Activated CD4-positive, alpha-beta T cell treated with anti-CD3 and anti-CD28 coated beads for 48 hours (primary cell): ENCODE measurements at regions not wholly inside any gene's neighbourhood (a gene's known extent, or its start where the extent isn't known, plus 50 kb on each side); places are given as distances from the start of the nearest gene placed in this dataset.
"Not testable (repeated sequence)": the region's sequence is repeated elsewhere in the genome, so short reads cannot be mapped to it uniquely, and the experiment has no call there.

Experiments
- DNase-seq: peaks from one replicate; pipeline ENCODE4 v3.0.0-alpha.2; 2020

- DNase-seq = no peak
These were observed 100.5 kb upstream of the SNX2 start for GRCh38 chr5:122674385-122674784.

DNA sequence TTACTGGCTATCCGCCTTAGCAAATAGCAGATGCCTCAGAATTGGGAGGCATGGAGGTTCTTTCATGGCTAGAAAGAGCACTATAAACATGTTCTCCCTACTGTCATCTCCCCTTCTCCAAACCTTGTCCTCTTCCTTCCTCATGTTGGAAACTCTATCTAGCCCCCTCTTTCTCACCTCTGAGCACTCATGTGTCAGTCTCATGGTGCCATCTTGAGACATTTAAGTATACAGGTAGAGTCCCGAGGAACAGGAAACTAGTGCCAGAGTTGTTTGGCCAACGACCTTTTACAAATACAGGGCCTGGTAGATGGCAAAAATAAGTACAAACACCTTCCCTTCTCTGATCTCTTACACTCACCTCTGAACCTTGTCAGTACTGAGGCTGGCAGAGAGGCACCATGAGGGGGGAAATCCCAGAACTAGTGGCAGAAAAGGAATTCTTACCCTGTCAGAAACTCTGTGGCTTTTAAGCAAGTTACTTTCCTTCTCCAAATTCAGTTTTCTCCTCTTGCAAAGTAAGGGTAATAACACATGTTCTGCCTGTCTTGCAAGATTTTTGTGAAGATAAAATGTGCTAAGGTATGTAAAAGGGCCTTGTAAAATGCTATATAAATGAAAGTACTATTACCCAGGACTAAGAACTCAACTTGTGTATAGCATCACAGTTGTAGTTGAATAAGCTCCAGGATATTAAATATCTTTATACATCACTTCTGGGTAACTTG, 94.1 kb upstream of the SNX2 start:
- no peak for DNase-seq

DNA sequence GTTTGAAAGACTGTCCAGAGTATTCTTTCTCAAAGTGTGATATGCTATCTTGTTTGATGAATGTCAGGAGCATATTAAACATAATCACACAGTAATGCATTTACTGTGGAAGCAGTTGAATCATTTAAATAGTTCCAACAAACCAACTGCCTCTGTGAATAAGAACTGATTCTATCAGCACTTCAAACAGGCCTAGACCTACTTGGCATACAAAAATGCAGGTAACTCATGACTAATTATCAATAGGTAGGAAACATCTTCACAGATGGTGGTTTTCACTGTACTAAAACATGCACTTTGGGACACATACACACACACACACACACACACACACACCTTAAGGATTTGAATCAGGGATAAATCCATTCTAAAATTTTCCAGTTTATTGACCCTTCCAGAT, 91.2 kb upstream of the SNX2 start:
- DNase-seq = no peak

DNA sequence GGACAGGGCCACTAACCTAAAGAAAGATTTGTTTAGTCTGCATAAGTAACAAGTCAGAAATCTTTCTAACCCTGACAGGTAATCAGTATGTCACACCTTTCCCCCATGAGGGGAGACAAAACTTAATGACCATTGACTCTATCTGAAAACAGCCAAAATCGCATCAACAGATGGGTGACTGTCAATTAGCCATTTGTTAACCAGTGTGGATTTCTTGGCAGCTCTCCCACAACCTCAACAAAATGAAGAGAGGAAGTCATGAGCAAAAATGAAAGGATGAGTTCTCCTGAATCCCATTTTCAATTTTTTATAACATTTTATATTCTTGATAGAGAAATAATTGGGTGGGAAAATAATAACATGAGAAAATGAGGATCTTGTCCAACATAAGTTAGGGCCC, 84.6 kb upstream of the SNX2 start:
- DNase-seq = no peak

- DNase-seq = no peak
These were observed 82.9 kb upstream of the SNX2 start for GRCh38 chr5:122691931-122692330.

GRCh38 chr5:122693963-122694362, 80.9 kb upstream of the SNX2 start:
- DNase-seq = no peak

- DNase-seq = no peak
These were observed 80.0 kb upstream of the SNX2 start for GRCh38 chr5:122694884-122695283.

GRCh38 chr5:122696735-122697134, 78.1 kb upstream of the SNX2 start:
- DNase-seq = not testable (repeated sequence)

GRCh38 chr5:122697191-122697590, 77.7 kb upstream of the SNX2 start:
- DNase-seq = no peak

GRCh38 chr5:122699201-122699600, 75.7 kb upstream of the SNX2 start:
- no peak for DNase-seq

DNA sequence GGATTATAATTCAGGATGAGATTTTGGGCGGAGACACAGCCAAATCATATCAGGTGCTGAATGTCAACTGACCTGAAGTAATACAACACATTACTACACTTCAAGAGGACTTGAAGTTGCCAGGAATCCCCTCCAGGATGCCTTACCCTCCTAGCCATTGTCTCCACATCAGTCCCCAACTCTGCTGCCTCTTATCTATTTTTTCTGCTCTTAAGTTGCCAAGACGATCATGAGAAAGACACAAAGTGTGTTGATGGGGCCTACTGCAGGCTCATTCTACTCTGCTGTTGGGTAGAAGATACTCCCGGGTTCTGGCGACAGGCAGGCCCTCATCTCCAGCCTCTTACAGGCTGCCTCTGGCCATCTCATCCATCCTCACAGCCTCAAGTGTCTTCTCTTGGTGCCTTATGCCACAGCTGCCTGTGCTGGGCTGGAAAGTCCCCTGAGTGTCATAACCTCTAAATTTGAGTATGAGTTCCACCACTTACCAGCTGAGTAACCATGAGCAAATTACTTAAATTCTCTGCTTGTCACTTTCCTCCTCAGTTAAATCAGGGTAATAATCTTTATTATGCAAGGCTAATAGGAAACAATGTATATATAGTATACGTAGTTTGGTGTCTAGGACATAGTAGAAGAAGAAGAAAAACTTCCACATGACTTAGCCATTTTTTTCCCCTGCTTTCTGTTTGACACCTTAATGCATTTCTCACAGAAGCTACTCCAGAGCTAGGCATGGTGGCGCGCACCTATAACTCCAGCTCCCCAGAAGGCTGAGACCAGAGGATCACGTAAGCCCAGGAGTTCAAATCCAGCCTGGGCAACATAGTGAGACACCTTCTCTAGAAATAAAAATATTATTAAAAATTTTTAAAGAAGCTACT, 73.0 kb upstream of the SNX2 start:
- DNase-seq = peak; percentile 18

DNA sequence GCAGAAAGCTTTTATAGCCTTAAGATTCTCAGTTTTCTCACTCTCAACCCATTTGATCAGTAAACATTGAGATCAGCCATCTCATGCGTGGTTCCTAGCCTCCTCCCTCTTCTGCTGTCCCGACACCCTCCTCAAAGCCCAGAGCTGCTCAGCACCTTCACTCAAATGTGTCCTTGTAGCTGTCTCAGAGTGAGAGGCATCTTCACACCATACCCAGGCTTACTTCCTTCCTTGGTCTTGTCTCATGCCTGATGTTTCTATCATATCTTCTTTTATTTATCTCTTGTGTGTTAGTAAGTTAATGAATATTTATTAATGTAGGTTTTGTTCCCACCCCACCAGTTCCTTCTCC, 72.4 kb upstream of the SNX2 start:
- no peak for DNase-seq

GRCh38 chr5:122703203-122703602, 71.7 kb upstream of the SNX2 start:
- DNase-seq = no peak

GRCh38 chr5:122704247-122705036, 70.4 kb upstream of the SNX2 start:
- DNase-seq = no peak

GRCh38 chr5:122705851-122706250, 69.0 kb upstream of the SNX2 start:
- no peak for DNase-seq

DNA sequence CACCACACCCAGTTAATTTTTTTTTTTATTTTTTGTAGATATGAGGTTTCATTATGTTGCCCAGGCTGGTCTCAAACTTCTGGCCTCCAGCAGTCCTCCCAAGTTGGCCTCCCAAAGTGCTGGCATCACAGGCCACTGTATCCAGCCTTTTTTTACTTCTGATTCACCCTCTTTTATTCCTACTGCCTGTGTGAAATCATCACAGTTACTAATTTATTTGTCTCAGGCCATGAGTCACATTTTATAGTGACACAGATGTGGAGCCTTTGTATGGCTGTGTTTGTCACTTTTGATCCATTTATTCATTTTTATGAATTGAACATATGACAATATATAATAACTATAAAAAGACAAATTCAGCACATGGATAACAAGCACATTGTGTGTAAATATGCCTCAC, 67.1 kb upstream of the SNX2 start:
- DNase-seq = no peak

DNA sequence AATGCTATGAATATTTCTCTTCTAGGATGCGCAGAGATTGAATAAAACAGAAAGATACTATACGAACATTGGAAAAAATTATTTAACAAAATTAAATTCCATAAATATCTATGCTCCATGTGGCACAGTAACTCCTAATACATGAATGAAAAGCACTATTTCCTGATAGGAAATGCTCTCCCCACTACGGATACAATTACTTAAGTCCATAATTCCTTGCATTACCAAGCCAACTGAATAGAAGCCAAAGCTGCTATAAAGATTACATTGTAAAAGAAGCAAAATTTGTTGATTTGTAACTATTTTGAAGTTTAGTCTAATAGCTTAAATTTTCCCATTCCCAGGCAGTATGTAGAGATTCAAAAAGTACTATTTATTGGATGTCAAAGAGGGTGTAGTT, 61.8 kb upstream of the SNX2 start:
- no peak for DNase-seq

- no peak for DNase-seq
These were observed 59.8 kb upstream of the SNX2 start for GRCh38 chr5:122715095-122715494.

GRCh38 chr5:122718611-122719010, 56.3 kb upstream of the SNX2 start:
- DNase-seq = no peak

DNA sequence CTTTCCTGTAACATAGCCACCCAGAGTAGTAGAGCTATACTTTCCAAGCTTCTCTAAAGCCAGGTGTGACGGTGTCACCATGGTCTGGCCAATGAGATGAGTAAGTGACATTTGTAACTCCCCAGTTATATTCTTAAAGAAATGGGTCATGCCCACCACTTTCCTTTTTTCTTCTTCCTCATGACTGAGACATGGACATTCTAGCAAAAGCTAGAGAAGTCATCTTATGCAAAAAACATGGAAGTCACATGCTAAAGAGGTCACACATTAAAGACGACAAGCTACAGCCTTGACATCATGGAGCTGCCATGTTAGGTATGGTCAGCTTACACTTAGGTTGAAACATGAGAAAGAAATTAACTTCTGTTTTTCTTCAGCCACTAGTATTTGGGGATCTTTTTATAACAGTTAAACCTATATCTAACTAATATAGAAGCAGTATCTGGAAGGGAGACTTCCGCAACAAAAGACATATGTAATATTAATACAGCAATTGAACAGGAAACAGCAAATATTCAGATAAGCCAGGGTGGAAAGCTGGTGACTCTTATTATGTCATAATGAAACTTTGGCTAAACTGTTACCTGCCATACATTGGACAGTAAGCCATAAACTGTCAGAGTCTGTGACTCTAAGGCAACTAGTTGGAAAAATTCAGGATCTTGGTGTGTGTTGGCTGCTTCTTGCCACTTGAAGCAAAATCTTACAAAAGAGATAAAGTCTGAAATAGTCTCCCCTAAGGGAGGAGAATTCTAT, 54.7 kb upstream of the SNX2 start:
- no peak for DNase-seq

GRCh38 chr5:122721127-122721526, 53.8 kb upstream of the SNX2 start:
- no peak for DNase-seq

- no peak for DNase-seq
These were observed 52.5 kb upstream of the SNX2 start for GRCh38 chr5:122722341-122722740.
